Activated naive CD4-positive, alpha-beta T cell treated with anti-CD3 and anti-CD28 coated beads, Interleukin-2, amount 10 ng/mL, durations not matched to agents 7 days and 5 days (primary cell): ENCODE measurements at regions not wholly inside any gene's neighbourhood (a gene's known extent, or its start where the extent isn't known, plus 50 kb on each side); places are given as distances from the start of the nearest gene placed in this dataset.

ENCODE experiments used
- CTCF ChIA-PET: fragments of 350-600 bp; sonication (Branson Sonifier 250); formaldehyde crosslinking; loops from one replicate; lab custom pipeline; 2021; ENCODE audit warnings: antibody characterized with exemption; lab: Charles Lee
- DNase-seq: peaks from one replicate; pipeline ENCODE4 v3.0.0-alpha.2; 2020
- H3K27ac Mint-ChIP-seq: one replicate; pipeline ENCODE4 v1.8.0; 2021; ENCODE audit warnings: mild to moderate bottlenecking, moderate library complexity, mixed read lengths
- H3K27me3 Mint-ChIP-seq: one replicate; pipeline ENCODE4 v1.8.0; 2021; ENCODE audit warnings: mild to moderate bottlenecking, mixed read lengths
- H3K36me3 Mint-ChIP-seq: one replicate; pipeline ENCODE4 v1.8.0; 2021; ENCODE audit warnings: mixed read lengths
- H3K4me1 Mint-ChIP-seq: one replicate; pipeline ENCODE4 v1.8.0; 2021; ENCODE audit warnings: mixed read lengths
- H3K4me3 Mint-ChIP-seq: one replicate; pipeline ENCODE4 v1.8.0; 2021; ENCODE audit warnings: mild to moderate bottlenecking, moderate library complexity, mixed read lengths
- H3K9me3 Mint-ChIP-seq: one replicate; pipeline ENCODE4 v1.8.0; 2021; ENCODE audit warnings: mixed read lengths

DNA sequence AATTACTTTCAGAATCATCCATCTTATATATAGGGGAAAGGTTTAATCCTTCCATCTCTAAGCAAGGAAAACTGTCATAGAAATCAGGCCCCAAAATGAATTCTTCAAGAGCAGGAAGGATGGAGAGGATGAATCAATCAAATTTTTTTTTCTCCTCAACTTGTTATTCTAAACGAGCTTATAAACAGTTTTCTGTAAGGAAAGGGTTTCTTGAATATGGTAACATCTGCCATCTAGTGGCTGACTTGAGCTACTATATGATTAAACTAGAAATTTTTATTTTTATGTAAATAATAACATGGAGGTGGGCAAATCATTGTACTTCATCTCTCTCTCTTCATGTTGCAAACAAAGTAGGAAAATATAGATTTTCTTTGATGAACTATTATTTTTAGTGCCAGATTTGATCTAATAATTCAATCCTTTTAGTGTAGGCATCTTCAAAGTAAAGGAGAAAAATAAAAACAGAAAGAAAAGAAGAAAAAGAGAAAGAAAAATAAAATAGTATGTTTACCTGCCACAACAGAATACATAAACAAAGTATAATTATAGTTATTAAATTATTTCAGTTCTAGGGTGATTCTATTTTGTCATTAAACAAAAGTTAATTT is 146.6 kb downstream of the SERPINI1 start:
- DNase-seq, result no peak
- Mint-ChIP-seq H3K4me1 (no peaks in the 10 kb centered on the region), H3K27me3 (peaks cover 7% of the 10 kb centered on the region), H3K4me3 (no peak overlapping the region), H3K27ac (no peak overlapping the region), H3K9me3 (no peaks in the 10 kb centered on the region), H3K36me3 (no peaks in the 10 kb centered on the region)
- CTCF ChIA-PET, result interaction anchor here (0.7 to 2.6 kb wide), 9 partner anchors 10 to 501 kb away, joined by 3 to 43 read pairs (median 3); partner anchors contain the start of gene ZBBX

DNA sequence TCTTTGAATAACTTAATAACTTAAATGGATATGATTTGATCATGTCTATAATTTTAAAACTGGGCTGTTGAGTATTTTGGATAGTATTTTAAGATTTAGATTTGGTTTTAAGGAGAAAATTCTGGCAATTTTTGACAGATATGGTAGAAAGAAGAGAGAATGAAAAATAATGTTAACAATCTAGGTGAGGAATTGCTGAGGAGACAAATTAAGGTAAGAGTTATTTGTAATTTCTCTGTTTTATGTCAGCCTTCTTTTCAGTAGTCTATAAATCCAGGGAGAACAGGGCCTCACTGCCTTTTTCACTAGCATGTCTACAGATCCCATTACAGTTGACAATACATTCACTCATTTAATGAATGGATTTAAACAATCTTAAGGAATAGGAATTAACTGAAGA is 144.7 kb downstream of the SERPINI1 start:
- no peak for DNase-seq
- Mint-ChIP-seq H3K4me1 (no peaks in the 10 kb centered on the region), H3K27me3 (peaks cover 7% of the 10 kb centered on the region), H3K36me3 (no peaks in the 10 kb centered on the region), H3K4me3 (no peak overlapping the region), H3K9me3 (no peaks in the 10 kb centered on the region), H3K27ac (no peak overlapping the region)
- CTCF ChIA-PET, result no interaction called here

DNA sequence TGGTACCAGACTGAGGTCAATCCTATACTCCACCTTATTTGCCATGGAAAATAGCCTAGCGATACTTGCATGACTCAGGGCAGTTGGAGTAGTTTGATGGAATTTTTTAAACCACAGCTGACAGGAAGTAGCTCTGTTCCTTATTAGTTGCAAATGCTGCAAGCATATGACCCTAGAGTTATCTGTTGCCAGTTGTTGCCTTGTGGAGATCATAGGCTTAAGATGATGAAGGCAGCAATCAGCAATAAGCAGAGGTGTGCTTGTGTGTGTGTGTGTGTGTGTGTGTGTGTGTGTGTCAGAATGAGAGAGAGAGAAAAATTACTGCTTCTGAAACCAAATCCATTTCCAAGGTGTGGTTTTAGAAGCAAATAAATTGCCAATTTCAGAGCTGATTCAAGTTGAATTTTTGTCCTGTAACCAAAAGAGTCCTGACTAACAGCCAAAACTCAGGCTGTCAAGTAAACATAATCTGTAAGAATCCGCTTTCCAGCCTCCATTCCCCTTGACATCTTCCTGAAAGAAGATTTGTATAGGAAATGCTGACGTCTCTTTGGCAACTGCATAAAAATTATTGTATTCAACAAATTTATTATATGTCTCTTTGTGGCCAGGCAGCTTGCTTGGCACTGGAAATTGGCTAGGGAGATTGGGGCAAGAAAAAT is 141.2 kb downstream of the SERPINI1 start:
- H3K27me3 Mint-ChIP-seq, result no peaks in the 10 kb centered on the region
- no peak overlapping the region for H3K4me3 Mint-ChIP-seq
- H3K4me1 Mint-ChIP-seq, result no peaks in the 10 kb centered on the region
- H3K27ac Mint-ChIP-seq, result no peak overlapping the region
- H3K36me3 Mint-ChIP-seq, result no peaks in the 10 kb centered on the region
- DNase-seq, result no peak
- no peaks in the 10 kb centered on the region for H3K9me3 Mint-ChIP-seq
- CTCF ChIA-PET, result no interaction called here
